HEK293T (cell line): ENCODE measurements at regions not wholly inside any gene's neighbourhood (a gene's known extent, or its start where the extent isn't known, plus 50 kb on each side); places are given as distances from the start of the nearest gene placed in this dataset.

Source experiments
- CTCF ChIA-PET: fragments of 350-600 bp; formaldehyde crosslinking; extraction: SDS; loops from one replicate; lab custom pipeline; 2021; ENCODE audit warnings: antibody characterized with exemption, inconsistent platforms; lab: Yijun Ruan, JAX
- POLR2A ChIA-PET: fragments of 350-600 bp; formaldehyde crosslinking; extraction: SDS; loops from one replicate; lab custom pipeline; 2020; ENCODE audit warnings: antibody characterized with exemption, inconsistent platforms; lab: Yijun Ruan, JAX
- DNase-seq: peaks from one replicate; pipeline ENCODE4 v3.0.0; 2012; ENCODE audit warnings: mixed read lengths; ENCODE audit errors: extremely low spot score
- ARNT ChIP-seq: fragments of 450-650 bp; IDR thresholded peaks from 2 replicates; pipeline ENCODE4 v1.6.1; 2017; ENCODE audit warnings: mild to moderate bottlenecking
- BHLHE40 ChIP-seq: fragments of 450-650 bp; IDR thresholded peaks from 2 replicates; pipeline ENCODE4 v1.6.1; 2016; ENCODE audit warnings: mild to moderate bottlenecking, moderate library complexity, borderline replicate concordance
- CTBP1 ChIP-seq: fragments of 450-650 bp; IDR thresholded peaks from 2 replicates; pipeline ENCODE4 v1.6.1; 2016; ENCODE audit warnings: borderline replicate concordance
- ELF4 ChIP-seq: fragments of 450-650 bp; IDR thresholded peaks from 2 replicates; pipeline ENCODE4 v1.6.1; 2017; ENCODE audit warnings: antibody characterized with exemption
- FOXA1 ChIP-seq: fragments of 450-650 bp; IDR thresholded peaks from 2 replicates; pipeline ENCODE4 v1.6.1; 2016; ENCODE audit warnings: mild to moderate bottlenecking
- FOXK2 ChIP-seq: fragments of 450-650 bp; IDR thresholded peaks from 2 replicates; pipeline ENCODE4 v1.6.1; 2016; ENCODE audit warnings: mild to moderate bottlenecking
- FOXM1 ChIP-seq: fragments of 450-650 bp; IDR thresholded peaks from 2 replicates; pipeline ENCODE4 v1.6.1; 2017; ENCODE audit warnings: mild to moderate bottlenecking, borderline replicate concordance
- HDGF ChIP-seq: fragments of 450-650 bp; IDR thresholded peaks from 2 replicates; pipeline ENCODE4 v1.6.1; 2017; ENCODE audit warnings: antibody characterized with exemption, borderline replicate concordance
- L3MBTL2 ChIP-seq: fragments of 450-650 bp; conservative IDR thresholded peaks from 2 replicates; pipeline ENCODE4 v1.6.1; 2016; ENCODE audit warnings: mild to moderate bottlenecking
- LEF1 ChIP-seq: fragments of 450-650 bp; IDR thresholded peaks from 2 replicates; pipeline ENCODE4 v1.6.1; 2017; ENCODE audit warnings: mild to moderate bottlenecking, borderline replicate concordance
- NFRKB ChIP-seq: fragments of 450-650 bp; IDR thresholded peaks from 2 replicates; pipeline ENCODE4 v1.6.1; 2016; ENCODE audit warnings: mild to moderate bottlenecking, moderate library complexity
- SP1 ChIP-seq: fragments of 450-650 bp; IDR thresholded peaks from 2 replicates; pipeline ENCODE4 v1.6.1; 2017
- SUZ12 ChIP-seq: fragments of 450-650 bp; IDR thresholded peaks from 2 replicates; pipeline ENCODE4 v1.6.1; 2016; ENCODE audit warnings: mild to moderate bottlenecking
- TARDBP ChIP-seq: fragments of 450-650 bp; IDR thresholded peaks from 2 replicates; pipeline ENCODE4 v1.6.1; 2016
- ZNF384 ChIP-seq: fragments of 450-650 bp; IDR thresholded peaks from 2 replicates; pipeline ENCODE4 v1.6.1; 2016
- TF ChIP-seq, protein P1 (sequence below): fragments of 450-650 bp; IDR thresholded peaks from 2 replicates; pipeline ENCODE4 v1.6.1; 2016

DNA sequence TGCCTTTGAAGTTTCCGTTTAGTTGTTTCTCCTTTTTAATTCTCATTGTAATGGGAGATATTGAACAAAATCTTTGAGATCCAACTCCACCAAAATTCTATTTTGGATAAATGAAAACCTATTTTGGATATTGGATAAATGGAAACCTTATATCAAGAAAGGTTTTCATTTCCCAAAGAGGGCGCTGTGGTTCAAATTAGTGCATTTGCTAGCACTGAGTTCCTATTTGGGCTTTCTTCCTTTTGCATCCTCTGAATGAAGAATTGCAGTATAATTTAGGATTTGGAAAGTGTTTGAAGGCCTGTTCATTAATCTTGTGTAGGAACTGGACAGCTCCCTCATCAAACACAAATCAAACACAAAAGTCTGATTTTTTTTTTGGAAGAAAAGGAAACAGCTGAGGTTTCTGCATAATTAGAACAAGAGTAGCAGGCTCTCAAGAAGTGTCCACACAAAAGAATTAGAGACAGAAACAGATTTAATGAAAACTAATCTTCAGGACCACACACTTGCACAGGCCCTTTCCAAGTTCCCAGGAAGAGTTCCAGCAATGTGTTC lies 80.8 kb upstream of the KLF14 start:
- no peak for DNase-seq
- ChIA-PET CTCF (no interaction called here), POLR2A (no interaction called here)
- no peak for TF ChIP-seq SP1

DNA sequence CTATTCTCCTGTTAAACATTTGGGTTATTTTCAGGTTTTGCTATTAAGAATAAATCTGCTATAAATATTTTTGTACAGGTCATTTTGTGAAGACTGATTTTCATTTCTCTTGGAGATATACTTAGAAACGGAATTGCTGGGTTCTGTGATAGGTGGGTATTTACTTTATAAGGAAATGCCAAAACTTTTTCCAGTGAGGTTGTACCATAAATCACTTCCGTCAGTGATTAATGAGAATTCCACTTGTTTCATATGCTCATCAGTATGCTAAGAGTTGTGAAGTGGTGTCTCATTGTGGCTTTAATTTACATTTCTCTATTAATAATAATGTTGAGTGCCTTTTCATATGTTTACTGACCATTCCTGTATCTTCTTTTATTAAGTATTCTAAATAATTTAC lies 84.0 kb upstream of the KLF14 start:
- ChIA-PET POLR2A (no interaction called here), CTCF (no interaction called here)
- TF ChIP-seq FOXM1: no peak
- TF ChIP-seq, protein P1, sequence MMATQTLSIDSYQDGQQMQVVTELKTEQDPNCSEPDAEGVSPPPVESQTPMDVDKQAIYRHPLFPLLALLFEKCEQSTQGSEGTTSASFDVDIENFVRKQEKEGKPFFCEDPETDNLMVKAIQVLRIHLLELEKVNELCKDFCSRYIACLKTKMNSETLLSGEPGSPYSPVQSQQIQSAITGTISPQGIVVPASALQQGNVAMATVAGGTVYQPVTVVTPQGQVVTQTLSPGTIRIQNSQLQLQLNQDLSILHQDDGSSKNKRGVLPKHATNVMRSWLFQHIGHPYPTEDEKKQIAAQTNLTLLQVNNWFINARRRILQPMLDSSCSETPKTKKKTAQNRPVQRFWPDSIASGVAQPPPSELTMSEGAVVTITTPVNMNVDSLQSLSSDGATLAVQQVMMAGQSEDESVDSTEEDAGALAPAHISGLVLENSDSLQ: no peak
- no peak for TF ChIP-seq ARNT

DNA sequence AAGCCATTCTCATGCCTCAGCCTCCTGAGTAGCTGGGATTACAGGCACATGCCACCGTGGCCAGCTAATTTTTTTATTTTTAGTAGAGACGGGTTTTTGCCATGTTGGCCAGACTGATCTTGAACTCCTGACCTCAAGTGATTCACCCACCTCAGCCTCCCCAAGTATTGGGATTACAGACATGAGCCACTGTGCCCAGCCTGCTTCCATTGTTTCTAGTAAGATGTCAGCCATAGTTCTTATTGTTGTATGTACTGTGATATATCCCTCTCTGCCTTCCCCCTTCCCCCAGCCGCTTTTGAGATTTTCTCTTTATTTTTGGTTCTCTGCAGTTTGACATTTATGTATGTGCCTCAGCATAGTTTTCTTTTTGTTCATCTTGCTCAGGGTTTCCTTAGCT lies 87.9 kb upstream of the KLF14 start:
- TF ChIP-seq FOXA1 (no peak), LEF1 (no peak), SUZ12 (no peak), FOXK2 (no peak)
- POLR2A ChIA-PET: no interaction called here
- DNase-seq: no peak
- CTCF ChIA-PET: no interaction called here

More for the DNA sequence above, 84.0 kb upstream of the KLF14 start:
- DNase-seq: no peak

DNA sequence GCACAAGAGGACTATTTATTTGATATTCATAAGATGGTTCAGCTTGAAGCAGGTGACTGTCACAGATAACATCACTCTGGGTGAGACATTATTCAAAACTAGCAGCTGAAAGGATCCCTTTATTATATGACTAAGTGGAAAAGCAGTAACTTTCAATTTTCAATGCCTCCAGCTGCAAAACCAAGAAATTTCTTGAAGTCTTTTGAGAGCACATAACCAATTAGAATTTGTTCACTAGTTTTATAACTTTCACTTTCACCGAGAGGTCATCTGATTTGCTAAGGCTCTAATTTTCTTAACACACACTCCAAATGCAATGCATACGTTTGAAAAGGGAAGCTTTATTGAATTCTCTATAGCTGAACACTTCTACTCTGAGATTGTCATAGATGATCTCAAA lies 88.6 kb upstream of the KLF14 start:
- POLR2A ChIA-PET: no interaction called here
- CTCF ChIA-PET: no interaction called here
- DNase-seq: no peak
- no peak for TF ChIP-seq HDGF
- TF ChIP-seq FOXK2: no peak

DNA sequence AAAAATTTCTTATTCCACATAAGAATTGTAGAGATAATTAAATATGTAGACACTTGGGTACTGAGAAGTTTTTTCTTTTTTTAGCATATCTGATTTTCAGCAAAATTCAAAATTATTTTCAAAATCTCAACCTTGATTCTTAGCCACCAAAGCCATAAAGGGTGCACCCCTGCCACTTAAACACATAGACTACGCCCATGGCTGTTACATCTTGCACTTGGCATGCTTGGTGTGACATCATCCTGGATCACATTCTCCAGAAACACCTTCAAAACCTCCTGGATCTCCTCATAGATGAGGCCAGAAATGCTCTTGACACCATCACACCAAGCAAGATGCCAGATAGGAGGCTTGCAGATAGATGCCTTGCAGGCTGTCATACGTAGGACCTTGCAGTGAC lies 89.1 kb upstream of the KLF14 start:
- no peak for DNase-seq
- TF ChIP-seq ELF4 (no peak), BHLHE40 (no peak), FOXK2 (no peak), SP1 (no peak), HDGF (no peak), NFRKB (no peak), L3MBTL2 (no peak), LEF1 (no peak), FOXA1 (no peak), ZNF384 (no peak), FOXM1 (no peak), CTBP1 (no peak), SUZ12 (no peak)
- TF ChIP-seq, protein P1: no peak
- POLR2A ChIA-PET: no interaction called here
- CTCF ChIA-PET: no interaction called here

DNA sequence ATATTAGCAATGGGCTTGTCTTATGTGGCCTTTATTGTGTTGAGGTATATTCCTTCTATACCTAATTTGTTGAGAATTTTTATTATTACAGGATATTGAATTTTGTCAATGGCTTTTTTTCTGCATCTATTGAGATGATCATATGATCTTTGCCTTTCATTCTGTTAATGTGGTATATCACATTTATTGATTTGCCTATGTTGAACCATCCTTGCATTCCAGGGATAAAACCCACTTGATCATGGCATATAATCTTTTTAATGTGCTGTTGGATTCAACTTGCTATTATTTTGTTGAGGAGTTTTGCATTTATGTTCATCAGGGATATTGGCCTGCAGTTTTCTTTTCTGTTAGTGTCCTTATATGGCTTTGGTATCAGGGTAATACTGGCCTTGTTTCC lies 91.8 kb upstream of the KLF14 start:
- ChIA-PET CTCF (no interaction called here), POLR2A (no interaction called here)
- TF ChIP-seq LEF1 (no peak), ELF4 (no peak), SP1 (no peak)
- no peak for DNase-seq

DNA sequence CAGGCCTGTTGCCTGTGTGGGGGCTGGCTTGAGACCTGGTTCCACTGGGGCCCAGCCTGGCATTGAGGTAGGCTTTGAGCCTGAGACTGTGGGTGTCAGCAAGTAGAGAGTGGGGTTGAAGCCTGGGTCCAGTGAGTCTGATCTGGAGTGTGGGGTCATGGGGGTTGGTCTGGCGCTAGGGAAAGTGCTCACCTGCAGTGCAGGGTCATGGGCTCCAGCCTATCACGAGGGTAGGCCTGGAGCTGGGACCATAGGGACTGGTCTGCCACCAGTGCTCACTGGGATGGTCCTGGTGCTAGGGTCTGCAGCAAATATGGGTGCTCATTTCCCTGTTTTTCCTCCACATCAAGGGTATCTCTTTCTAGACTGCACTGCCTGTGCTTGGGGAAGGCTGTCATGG lies 95.4 kb upstream of the KLF14 start:
- POLR2A ChIA-PET: no interaction called here
- CTCF ChIA-PET: interaction anchor here (0.6 to 0.7 kb wide), 2 partner anchors 16 to 70 kb away, joined by 3 read pairs; no protein-coding TSS in a partner anchor
- no peak for DNase-seq
- TF ChIP-seq ELF4: no peak
- TF ChIP-seq HDGF: no peak
- TF ChIP-seq NFRKB: no peak
- no peak for TF ChIP-seq FOXM1
- TF ChIP-seq TARDBP: no peak
- TF ChIP-seq CTBP1: no peak
- no peak for TF ChIP-seq FOXK2
- no peak for TF ChIP-seq ZNF384
- TF ChIP-seq, protein P1: no peak
- no peak for TF ChIP-seq ARNT
- no peak for TF ChIP-seq SP1
- no peak for TF ChIP-seq L3MBTL2
- no peak for TF ChIP-seq BHLHE40
- TF ChIP-seq FOXA1: no peak
- no peak for TF ChIP-seq SUZ12
- no peak for TF ChIP-seq LEF1

DNA sequence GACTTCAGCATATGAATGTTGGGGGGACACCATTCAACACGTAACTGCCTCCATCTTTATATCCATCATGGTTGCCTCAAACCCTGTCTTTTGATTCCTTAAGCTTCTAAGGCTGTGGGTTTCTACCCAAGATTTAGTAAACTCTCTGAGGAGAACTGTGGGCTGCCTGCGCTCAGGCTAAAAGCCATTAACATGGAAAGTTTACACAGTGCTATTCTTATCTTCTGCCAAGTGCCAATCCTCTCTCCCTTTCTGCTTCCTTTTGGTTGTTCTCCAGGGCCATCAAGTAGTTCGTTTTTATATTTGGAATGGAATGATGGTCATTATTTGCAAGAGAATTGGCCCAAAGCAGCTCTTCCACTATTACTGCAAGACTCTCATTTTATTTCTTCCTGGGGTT lies 97.3 kb upstream of the KLF14 start:
- no peak for DNase-seq
- POLR2A ChIA-PET: no interaction called here
- TF ChIP-seq, protein P1: no peak
- TF ChIP-seq CTBP1: no peak
- TF ChIP-seq BHLHE40: no peak
- TF ChIP-seq FOXA1: no peak
- TF ChIP-seq SP1: no peak
- TF ChIP-seq FOXK2: no peak
- no peak for TF ChIP-seq L3MBTL2
- no peak for TF ChIP-seq HDGF
- no peak for TF ChIP-seq SUZ12
- no peak for TF ChIP-seq ELF4
- CTCF ChIA-PET: no interaction called here
